ENCODE measurements at regions not wholly inside any gene's neighbourhood (a gene's known extent, or its start where the extent isn't known, plus 50 kb on each side); places are given as distances from the start of the nearest gene placed in this dataset.
A peak's percentile ranks its signal among the peaks of the same experiment; 100 is the strongest.
"Not testable (repeated sequence)": the region's sequence is repeated elsewhere in the genome, so short reads cannot be mapped to it uniquely, and the experiment has no call there.

DNA sequence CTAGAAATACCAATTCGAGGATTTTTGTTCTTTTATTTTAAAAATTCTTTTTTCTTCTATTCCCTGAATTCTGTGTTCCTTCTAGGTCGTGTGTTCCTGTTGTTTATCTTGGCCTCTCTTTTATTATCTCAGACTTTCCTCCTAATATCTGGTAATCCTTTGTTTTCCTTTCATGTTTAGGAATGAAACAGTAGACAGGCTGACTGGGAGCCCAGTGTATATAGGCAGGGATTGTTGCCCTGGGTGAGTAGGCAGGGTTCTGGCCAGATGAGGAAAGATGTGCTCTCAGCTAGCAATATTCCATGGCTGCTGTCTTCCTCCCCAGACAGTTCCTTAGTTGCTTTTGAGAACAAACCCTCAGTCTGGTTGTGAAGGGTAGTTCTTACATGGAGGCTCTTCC, 161.8 kb upstream of the PDE4B start:
- Histone ChIP-seq H3K27me3 (replicated peaks; ENCODE audit: control insufficient read depth, insufficient read depth, low read length) (no peaks in the 10 kb centered on the region), H3K9ac (ENCODE audit: low read length) (no peak overlapping the region), H3K9me3 (ENCODE audit: control insufficient read depth, low read length) (no peaks in the 10 kb centered on the region), H3K4me1 (ENCODE audit: control insufficient read depth, insufficient read depth, low read length) (no peaks in the 10 kb centered on the region), H3K4me3 (ENCODE audit: low read length) (no peak overlapping the region), H3K36me3 (ENCODE audit: control insufficient read depth, insufficient read depth, low read length, severe bottlenecking) (no peaks in the 10 kb centered on the region)
- DNase-seq (ENCODE audit: low read depth) = peak; percentile 66

DNA sequence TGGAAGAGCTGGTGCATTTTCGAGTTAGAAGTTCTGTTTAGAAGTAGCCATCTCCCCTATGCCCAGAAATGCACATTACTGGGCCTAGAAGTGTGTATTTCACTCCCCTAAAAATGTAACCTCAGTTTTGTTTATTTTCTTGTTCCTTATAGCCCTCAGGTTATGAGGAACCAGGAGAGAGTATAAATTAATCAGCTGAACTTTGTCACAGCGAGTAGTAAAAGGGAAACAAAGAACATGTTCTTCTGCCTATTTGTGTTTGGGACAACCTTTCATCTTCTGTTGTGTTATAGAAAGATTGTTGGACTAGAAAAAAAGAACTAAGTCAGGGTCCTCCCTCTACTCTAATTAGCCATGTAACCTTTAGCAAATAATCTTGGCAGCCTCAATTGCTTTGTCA, 160.5 kb upstream of the PDE4B start:
- no peaks in the 10 kb centered on the region for H3K9me3 ChIP-seq (ENCODE audit: control insufficient read depth, low read length)
- no peak for DNase-seq (ENCODE audit: low read depth)

DNA sequence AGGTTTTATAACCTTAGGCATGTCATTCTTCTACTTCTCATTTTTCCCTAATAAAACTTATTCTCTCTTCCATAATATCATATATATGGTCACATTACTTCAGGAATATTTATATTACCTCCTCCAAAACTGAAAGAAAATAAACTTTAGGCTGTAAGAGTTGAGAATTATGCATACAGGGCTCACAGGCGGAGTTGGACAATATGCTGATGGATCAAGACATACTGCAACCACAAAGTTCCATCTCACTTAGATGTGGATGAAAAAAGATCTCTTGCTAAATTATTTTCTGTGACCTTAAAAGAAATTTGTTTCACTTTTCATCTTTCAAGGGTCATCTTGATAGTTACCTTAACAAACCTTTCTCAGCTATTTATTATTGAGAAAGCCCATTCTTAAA, 152.6 kb upstream of the PDE4B start:
- no peaks in the 10 kb centered on the region for H3K36me3 ChIP-seq (ENCODE audit: control insufficient read depth, insufficient read depth, low read length, severe bottlenecking)
- H3K9ac ChIP-seq (ENCODE audit: low read length) = no peak overlapping the region
- no peaks in the 10 kb centered on the region for H3K4me1 ChIP-seq (ENCODE audit: control insufficient read depth, insufficient read depth, low read length)
- H3K27me3 ChIP-seq (replicated peaks; ENCODE audit: control insufficient read depth, insufficient read depth, low read length) = no peaks in the 10 kb centered on the region
- no peak for DNase-seq (ENCODE audit: low read depth)
- H3K9me3 ChIP-seq (ENCODE audit: control insufficient read depth, low read length) = peaks cover 3% of the 10 kb centered on the region
- no peak overlapping the region for H3K4me3 ChIP-seq (ENCODE audit: low read length)

More for the DNA sequence above, 160.5 kb upstream of the PDE4B start:
- H3K36me3 ChIP-seq (ENCODE audit: control insufficient read depth, insufficient read depth, low read length, severe bottlenecking) = no peaks in the 10 kb centered on the region
- H3K4me1 ChIP-seq (ENCODE audit: control insufficient read depth, insufficient read depth, low read length) = no peaks in the 10 kb centered on the region
- no peaks in the 10 kb centered on the region for H3K27me3 ChIP-seq (replicated peaks; ENCODE audit: control insufficient read depth, insufficient read depth, low read length)
- no peak overlapping the region for H3K4me3 ChIP-seq (ENCODE audit: low read length)
- no peak overlapping the region for H3K9ac ChIP-seq (ENCODE audit: low read length)

DNA sequence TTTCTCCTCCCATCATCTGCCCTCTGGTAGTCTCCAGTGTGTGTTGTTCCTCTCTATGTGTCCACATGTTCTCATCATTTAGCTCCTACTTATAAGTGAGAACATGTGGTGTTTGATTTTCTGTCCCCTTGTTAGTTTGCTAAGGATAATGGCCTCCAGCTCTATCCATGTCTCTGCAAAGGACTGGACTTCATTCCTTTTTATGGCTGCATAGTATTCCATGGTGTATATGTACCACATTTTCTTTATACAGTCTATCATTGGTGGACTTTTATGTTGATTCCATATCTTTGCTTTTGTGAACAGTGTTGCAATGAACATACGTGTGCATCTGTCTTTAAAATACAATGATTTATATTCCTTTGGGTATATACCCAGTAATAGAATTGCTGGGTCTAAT, 143.5 kb upstream of the PDE4B start:
- H3K27me3 ChIP-seq (replicated peaks; ENCODE audit: control insufficient read depth, insufficient read depth, low read length); H3K4me3 ChIP-seq (ENCODE audit: low read length); H3K4me1 ChIP-seq (ENCODE audit: control insufficient read depth, insufficient read depth, low read length); H3K9me3 ChIP-seq (ENCODE audit: control insufficient read depth, low read length); H3K9ac ChIP-seq (ENCODE audit: low read length); H3K36me3 ChIP-seq (ENCODE audit: control insufficient read depth, insufficient read depth, low read length, severe bottlenecking); DNase-seq (ENCODE audit: low read depth): not testable (repeated sequence)

DNA sequence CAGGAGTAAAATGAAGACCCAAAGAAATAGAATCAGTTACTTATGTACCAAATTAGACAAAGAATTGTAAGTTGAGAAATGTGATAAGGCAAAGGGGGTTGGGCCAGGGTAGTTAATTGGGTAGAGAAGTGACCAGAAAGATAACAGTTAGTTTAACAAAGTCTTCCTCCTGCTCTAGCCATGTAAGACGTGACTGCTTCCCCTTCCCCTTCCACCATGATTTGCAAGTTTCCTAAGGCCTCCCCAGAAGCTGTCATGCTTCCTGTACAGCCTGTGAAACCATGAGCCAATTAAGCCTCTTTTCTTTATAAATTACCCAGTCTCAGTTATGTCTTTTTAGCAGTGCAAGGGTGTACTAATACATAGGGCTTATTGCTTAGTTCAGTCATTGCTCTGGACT, 142.0 kb upstream of the PDE4B start:
- no peaks in the 10 kb centered on the region for H3K27me3 ChIP-seq (replicated peaks; ENCODE audit: control insufficient read depth, insufficient read depth, low read length)

DNA sequence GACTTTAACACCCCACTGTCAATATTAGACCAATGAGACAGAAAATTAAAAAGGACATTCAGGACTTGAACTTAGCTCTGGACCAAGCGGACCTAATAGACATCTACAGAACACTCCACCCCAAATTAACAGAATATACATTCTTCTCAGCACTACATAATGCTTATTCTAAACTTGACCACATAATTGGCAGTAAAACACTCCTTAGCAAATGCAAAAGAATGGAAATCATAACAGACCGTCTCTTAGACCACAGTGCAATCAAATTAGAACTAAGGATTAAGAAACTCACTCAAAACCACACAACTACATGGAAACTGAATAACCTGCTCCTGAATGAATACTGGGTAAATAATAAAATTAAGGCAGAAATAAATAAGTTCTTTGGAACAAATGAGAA, 138.2 kb upstream of the PDE4B start:
- not testable (repeated sequence) for H3K4me1 ChIP-seq (ENCODE audit: control insufficient read depth, insufficient read depth, low read length); H3K9ac ChIP-seq (ENCODE audit: low read length); H3K36me3 ChIP-seq (ENCODE audit: control insufficient read depth, insufficient read depth, low read length, severe bottlenecking); H3K4me3 ChIP-seq (ENCODE audit: low read length); H3K27me3 ChIP-seq (replicated peaks; ENCODE audit: control insufficient read depth, insufficient read depth, low read length); H3K9me3 ChIP-seq (ENCODE audit: control insufficient read depth, low read length)
- peak; percentile 26 for DNase-seq (ENCODE audit: low read depth)

More for the DNA sequence above, 142.0 kb upstream of the PDE4B start:
- no peaks in the 10 kb centered on the region for H3K36me3 ChIP-seq (ENCODE audit: control insufficient read depth, insufficient read depth, low read length, severe bottlenecking)
- DNase-seq (ENCODE audit: low read depth) = no peak
- H3K9ac ChIP-seq (ENCODE audit: low read length) = no peak overlapping the region
- no peak overlapping the region for H3K4me3 ChIP-seq (ENCODE audit: low read length)
- no peaks in the 10 kb centered on the region for H3K4me1 ChIP-seq (ENCODE audit: control insufficient read depth, insufficient read depth, low read length)
- peaks cover 3% of the 10 kb centered on the region for H3K9me3 ChIP-seq (ENCODE audit: control insufficient read depth, low read length)

DNA sequence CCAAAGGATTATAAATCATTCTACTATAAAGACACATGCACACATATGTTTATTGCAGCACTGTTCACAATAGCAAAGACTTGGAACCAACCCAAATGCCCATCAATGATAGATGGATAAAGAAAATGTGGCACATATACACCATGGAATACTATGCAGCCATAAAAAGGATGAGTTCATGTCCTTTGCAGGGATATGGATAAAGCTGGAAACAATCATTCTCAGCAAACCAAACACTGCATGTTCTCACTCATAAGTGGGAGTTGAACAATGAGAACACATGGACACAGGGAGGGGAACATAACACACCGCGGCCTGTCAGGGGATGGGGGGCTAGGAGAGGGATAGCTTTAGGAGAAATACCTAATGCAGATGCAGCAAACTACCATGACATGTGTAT, 135.1 kb upstream of the PDE4B start:
- H3K9ac ChIP-seq (ENCODE audit: low read length); H3K4me1 ChIP-seq (ENCODE audit: control insufficient read depth, insufficient read depth, low read length); H3K27me3 ChIP-seq (replicated peaks; ENCODE audit: control insufficient read depth, insufficient read depth, low read length); H3K4me3 ChIP-seq (ENCODE audit: low read length); H3K36me3 ChIP-seq (ENCODE audit: control insufficient read depth, insufficient read depth, low read length, severe bottlenecking); DNase-seq (ENCODE audit: low read depth); H3K9me3 ChIP-seq (ENCODE audit: control insufficient read depth, low read length): not testable (repeated sequence)

DNA sequence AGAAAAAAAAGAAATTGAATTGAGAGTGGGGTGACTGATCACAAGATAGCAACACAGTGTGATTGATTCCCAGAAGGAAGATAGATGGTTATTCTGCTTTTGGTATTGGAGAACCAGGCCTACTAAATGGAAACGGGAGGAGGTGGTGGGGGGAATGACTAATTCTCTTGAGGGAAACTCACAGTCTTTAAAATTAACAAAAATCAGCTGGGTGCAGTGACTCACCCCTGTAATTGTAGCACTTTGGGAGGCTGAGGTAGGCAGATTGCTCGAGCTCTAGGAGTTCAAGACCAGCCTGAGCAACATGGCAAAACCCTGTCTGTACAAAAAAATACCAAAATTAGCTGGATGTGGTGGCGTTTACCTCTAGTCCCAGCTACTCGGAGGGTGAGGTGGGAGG, 134.6 kb upstream of the PDE4B start:
- Histone ChIP-seq H3K27me3 (replicated peaks; ENCODE audit: control insufficient read depth, insufficient read depth, low read length) (no peaks in the 10 kb centered on the region), H3K9me3 (ENCODE audit: control insufficient read depth, low read length) (no peaks in the 10 kb centered on the region), H3K36me3 (ENCODE audit: control insufficient read depth, insufficient read depth, low read length, severe bottlenecking) (no peaks in the 10 kb centered on the region), H3K4me1 (ENCODE audit: control insufficient read depth, insufficient read depth, low read length) (no peaks in the 10 kb centered on the region), H3K9ac (ENCODE audit: low read length) (no peak overlapping the region), H3K4me3 (ENCODE audit: low read length) (no peak overlapping the region)
- peak; percentile 6 for DNase-seq (ENCODE audit: low read depth)

DNA sequence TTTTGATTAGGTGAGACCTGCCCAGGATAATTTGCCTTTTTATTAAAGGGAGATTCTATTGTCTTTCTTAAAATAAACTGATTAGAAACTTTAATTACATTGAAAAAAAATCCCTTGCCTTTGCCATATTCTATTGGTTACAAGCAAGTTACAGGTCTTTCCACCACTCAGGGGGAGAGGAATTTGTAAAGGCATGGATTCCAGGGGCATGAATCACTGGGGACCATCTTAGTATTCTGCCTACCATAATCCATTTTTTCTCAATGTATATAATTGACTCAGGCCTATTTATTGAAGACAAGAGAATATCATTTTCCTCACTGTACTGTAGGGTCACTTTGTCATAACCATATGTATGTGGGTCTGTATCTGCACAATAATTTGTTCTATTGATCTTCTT, 124.3 kb upstream of the PDE4B start:
- DNase-seq (ENCODE audit: low read depth) = no peak
- no peak overlapping the region for H3K4me3 ChIP-seq (ENCODE audit: low read length)
- H3K4me1 ChIP-seq (ENCODE audit: control insufficient read depth, insufficient read depth, low read length) = no peaks in the 10 kb centered on the region
- H3K9me3 ChIP-seq (ENCODE audit: control insufficient read depth, low read length) = peaks cover 15% of the 10 kb centered on the region
- no peaks in the 10 kb centered on the region for H3K36me3 ChIP-seq (ENCODE audit: control insufficient read depth, insufficient read depth, low read length, severe bottlenecking)
- H3K27me3 ChIP-seq (replicated peaks; ENCODE audit: control insufficient read depth, insufficient read depth, low read length) = no peaks in the 10 kb centered on the region
- H3K9ac ChIP-seq (ENCODE audit: low read length) = no peak overlapping the region

DNA sequence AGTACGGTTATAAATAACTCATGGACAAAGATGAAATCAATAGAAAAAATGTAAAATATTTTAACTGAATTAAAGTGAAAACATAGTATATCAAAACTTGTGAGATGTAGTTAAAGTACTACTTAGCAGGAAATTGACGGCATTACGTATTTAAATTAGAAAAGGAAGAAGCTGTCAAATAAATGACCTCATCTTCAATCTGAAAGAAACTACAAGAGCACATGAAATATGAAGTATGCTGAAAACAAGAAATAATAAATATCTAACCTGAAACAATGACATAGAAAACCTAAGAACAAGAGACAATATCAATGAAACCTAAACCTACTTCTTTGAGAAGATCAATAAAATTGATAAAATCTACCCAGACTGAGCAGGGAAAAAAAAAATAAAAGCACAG, 122.2 kb upstream of the PDE4B start:
- no peaks in the 10 kb centered on the region for H3K4me1 ChIP-seq (ENCODE audit: control insufficient read depth, insufficient read depth, low read length)
- DNase-seq (ENCODE audit: low read depth) = no peak
- no peak overlapping the region for H3K9ac ChIP-seq (ENCODE audit: low read length)
- H3K27me3 ChIP-seq (replicated peaks; ENCODE audit: control insufficient read depth, insufficient read depth, low read length) = no peaks in the 10 kb centered on the region
- H3K9me3 ChIP-seq (ENCODE audit: control insufficient read depth, low read length) = peaks cover 11% of the 10 kb centered on the region
- no peaks in the 10 kb centered on the region for H3K36me3 ChIP-seq (ENCODE audit: control insufficient read depth, insufficient read depth, low read length, severe bottlenecking)
- H3K4me3 ChIP-seq (ENCODE audit: low read length) = no peak overlapping the region

DNA sequence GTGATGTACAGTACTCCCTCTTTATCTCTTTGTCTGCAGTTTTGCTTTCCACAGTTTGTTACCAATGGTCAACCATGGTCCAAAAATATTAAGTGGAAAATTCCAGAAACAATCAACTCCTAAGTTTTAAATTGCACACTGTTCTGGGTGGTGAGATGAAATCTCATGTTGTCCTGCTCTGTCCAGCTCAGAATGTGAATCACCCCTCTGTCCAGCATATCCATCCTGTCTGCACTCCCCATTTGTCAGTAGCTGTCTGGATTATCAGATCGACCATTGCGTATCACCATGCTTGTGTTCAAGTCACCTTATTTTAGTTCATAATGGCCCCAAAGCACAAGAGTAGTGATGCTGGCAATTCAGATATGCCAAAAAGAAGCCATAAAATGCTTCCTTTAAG, 118.2 kb upstream of the PDE4B start:
- no peak for DNase-seq (ENCODE audit: low read depth)
- H3K4me1 ChIP-seq (ENCODE audit: control insufficient read depth, insufficient read depth, low read length) = no peaks in the 10 kb centered on the region
- no peak overlapping the region for H3K9ac ChIP-seq (ENCODE audit: low read length)
- H3K9me3 ChIP-seq (ENCODE audit: control insufficient read depth, low read length) = no peaks in the 10 kb centered on the region
- H3K4me3 ChIP-seq (ENCODE audit: low read length) = no peak overlapping the region
- no peaks in the 10 kb centered on the region for H3K27me3 ChIP-seq (replicated peaks; ENCODE audit: control insufficient read depth, insufficient read depth, low read length)
- no peaks in the 10 kb centered on the region for H3K36me3 ChIP-seq (ENCODE audit: control insufficient read depth, insufficient read depth, low read length, severe bottlenecking)

DNA sequence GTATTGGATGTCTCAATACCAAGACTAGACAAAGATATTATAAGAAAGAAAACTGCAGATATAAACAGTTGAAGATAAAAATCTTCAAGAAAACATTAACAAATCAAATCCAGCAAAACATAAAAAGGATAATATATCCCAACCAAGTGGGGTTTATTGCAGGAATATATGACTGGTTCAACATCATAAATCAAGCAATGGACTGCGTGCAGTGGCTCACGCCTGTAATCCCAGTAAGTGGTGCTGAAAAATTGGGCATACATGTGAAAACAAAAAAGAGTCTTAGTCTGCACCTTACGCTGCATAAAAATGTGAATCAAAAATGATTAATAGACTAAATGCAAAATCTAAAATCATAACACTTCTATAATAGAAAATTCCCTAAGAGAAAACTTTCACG, 112.9 kb upstream of the PDE4B start:
- Histone ChIP-seq H3K9me3 (ENCODE audit: control insufficient read depth, low read length) (no peaks in the 10 kb centered on the region), H3K36me3 (ENCODE audit: control insufficient read depth, insufficient read depth, low read length, severe bottlenecking) (no peaks in the 10 kb centered on the region), H3K27me3 (replicated peaks; ENCODE audit: control insufficient read depth, insufficient read depth, low read length) (no peaks in the 10 kb centered on the region), H3K4me3 (ENCODE audit: low read length) (no peak overlapping the region), H3K4me1 (ENCODE audit: control insufficient read depth, insufficient read depth, low read length) (no peaks in the 10 kb centered on the region), H3K9ac (ENCODE audit: low read length) (no peak overlapping the region)
- no peak for DNase-seq (ENCODE audit: low read depth)
